Calu3 (cell line): ENCODE measurements at regions not wholly inside any gene's neighbourhood (a gene's known extent, or its start where the extent isn't known, plus 50 kb on each side); places are given as distances from the start of the nearest gene placed in this dataset.
A peak's percentile ranks its signal among the peaks of the same experiment; 100 is the strongest.

Source experiments
- BruUV-seq: library from RNA; stranded (reverse); fragments of 400-500 nt; replicated peaks from 2 replicates; lab custom pipeline; 2021; lab: Mats Ljungman, UMichigan
- CTCF ChIA-PET: fragments of 300-600 bp; sonication (Branson Sonifier 250); formaldehyde crosslinking; loops from one replicate; lab custom pipeline; 2022; ENCODE audit warnings: antibody characterized with exemption; lab: Charles Lee
- DNase-seq: peaks from one replicate; pipeline ENCODE4 v3.0.0; 2022
- H3K27ac Mint-ChIP-seq: one replicate; pipeline ENCODE4 v1.8.0; 2022; ENCODE audit warnings: mixed read lengths; ENCODE audit not compliant: unreplicated experiment
- H3K27me3 Mint-ChIP-seq: one replicate; pipeline ENCODE4 v1.8.0; 2022; ENCODE audit warnings: mixed read lengths; ENCODE audit not compliant: unreplicated experiment
- H3K36me3 Mint-ChIP-seq: one replicate; pipeline ENCODE4 v1.8.0; 2022; ENCODE audit warnings: mild to moderate bottlenecking, moderate library complexity, mixed read lengths; ENCODE audit not compliant: insufficient read depth, unreplicated experiment
- H3K4me1 Mint-ChIP-seq: one replicate; pipeline ENCODE4 v1.8.0; 2022; ENCODE audit warnings: mild to moderate bottlenecking, low read depth, mixed read lengths; ENCODE audit not compliant: unreplicated experiment
- H3K4me3 Mint-ChIP-seq: one replicate; pipeline ENCODE4 v1.8.0; 2022; ENCODE audit warnings: mild to moderate bottlenecking, low read depth, moderate library complexity, mixed read lengths; ENCODE audit not compliant: unreplicated experiment
- H3K9me3 Mint-ChIP-seq: one replicate; pipeline ENCODE4 v1.8.0; 2022; ENCODE audit warnings: low read depth, mixed read lengths; ENCODE audit not compliant: unreplicated experiment
- intact Hi-C: fragments of 100-400 bp; cut with micrococcal nuclease; formaldehyde crosslinking; loops from one replicate; pipeline ENCODE4 v1.10.0; 2022; ENCODE audit not compliant: unreplicated experiment
- TF ChIP-seq, protein P1 (sequence below): fragments of 200-600 bp; IDR thresholded peaks from one replicate; pipeline ENCODE4 v1.8.0; 2022; ENCODE audit warnings: antibody characterized with exemption; ENCODE audit not compliant: unreplicated experiment

DNA sequence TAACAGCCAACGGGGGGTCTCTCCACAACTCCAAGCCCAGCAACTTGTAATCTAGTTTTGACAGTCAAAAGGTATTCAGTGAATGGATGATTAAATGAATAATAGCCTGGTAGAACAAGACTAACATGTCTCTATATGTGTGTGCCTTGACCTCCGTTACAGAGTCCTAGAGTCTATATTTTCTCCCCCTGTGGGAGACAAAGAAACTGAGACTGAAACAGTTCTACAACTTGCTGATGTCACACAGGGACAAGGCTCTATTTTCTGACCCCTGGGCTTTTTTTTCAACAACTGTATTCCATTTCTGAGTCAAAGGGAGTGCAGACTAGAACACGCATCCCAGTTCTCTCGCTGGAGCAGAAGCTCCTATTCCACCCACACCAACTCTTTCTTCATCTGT is 223.6 kb upstream of the AGAP1 start:
- Mint-ChIP-seq H3K4me3 (no peak overlapping the region), H3K9me3 (no peaks in the 10 kb centered on the region), H3K27me3 (peaks cover 27% of the 10 kb centered on the region), H3K36me3 (no peaks in the 10 kb centered on the region), H3K27ac (no peak overlapping the region), H3K4me1 (peaks cover 34% of the 10 kb centered on the region)
- CTCF ChIA-PET: no interaction called here
- TF ChIP-seq, protein P1, sequence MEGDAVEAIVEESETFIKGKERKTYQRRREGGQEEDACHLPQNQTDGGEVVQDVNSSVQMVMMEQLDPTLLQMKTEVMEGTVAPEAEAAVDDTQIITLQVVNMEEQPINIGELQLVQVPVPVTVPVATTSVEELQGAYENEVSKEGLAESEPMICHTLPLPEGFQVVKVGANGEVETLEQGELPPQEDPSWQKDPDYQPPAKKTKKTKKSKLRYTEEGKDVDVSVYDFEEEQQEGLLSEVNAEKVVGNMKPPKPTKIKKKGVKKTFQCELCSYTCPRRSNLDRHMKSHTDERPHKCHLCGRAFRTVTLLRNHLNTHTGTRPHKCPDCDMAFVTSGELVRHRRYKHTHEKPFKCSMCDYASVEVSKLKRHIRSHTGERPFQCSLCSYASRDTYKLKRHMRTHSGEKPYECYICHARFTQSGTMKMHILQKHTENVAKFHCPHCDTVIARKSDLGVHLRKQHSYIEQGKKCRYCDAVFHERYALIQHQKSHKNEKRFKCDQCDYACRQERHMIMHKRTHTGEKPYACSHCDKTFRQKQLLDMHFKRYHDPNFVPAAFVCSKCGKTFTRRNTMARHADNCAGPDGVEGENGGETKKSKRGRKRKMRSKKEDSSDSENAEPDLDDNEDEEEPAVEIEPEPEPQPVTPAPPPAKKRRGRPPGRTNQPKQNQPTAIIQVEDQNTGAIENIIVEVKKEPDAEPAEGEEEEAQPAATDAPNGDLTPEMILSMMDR: no peak
- intact Hi-C loops: no loop called here
- no TSS peak for BruUV-seq
- no peak for DNase-seq

- CTCF ChIA-PET: no interaction called here
- Mint-ChIP-seq H3K9me3 (no peaks in the 10 kb centered on the region), H3K4me3 (no peak overlapping the region), H3K27me3 (peaks cover 32% of the 10 kb centered on the region), H3K36me3 (no peaks in the 10 kb centered on the region), H3K4me1 (peaks cover 34% of the 10 kb centered on the region), H3K27ac (no peak overlapping the region)
- no TSS peak for BruUV-seq
- intact Hi-C loops: no loop called here
- TF ChIP-seq, protein P1: no peak
- DNase-seq: peak; percentile 43
Measured at GRCh38 chr2:235270956-235271355, 222.9 kb upstream of the AGAP1 start.

DNA sequence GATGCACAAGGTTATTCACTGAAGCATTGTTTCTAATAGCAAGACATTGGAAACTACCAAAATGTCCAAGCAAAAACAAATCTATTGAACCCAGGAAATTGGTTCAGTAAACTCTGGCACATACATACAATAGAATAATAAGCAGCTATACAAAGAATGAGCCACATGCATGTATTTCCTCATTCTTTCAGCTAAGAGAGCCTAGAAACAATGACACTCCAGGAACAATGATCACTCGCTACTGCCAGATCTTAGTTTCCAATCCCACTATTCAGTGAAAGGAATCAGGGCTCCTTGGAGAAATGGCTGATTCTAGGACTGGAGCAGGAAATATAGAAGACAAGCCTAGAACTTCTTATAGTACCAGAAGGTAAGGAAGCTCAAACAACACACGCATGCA is 221.9 kb upstream of the AGAP1 start:
- intact Hi-C loops: no loop called here
- peaks cover 32% of the 10 kb centered on the region for H3K27me3 Mint-ChIP-seq
- DNase-seq: no peak
- H3K9me3 Mint-ChIP-seq: no peaks in the 10 kb centered on the region
- H3K4me3 Mint-ChIP-seq: no peak overlapping the region
- H3K36me3 Mint-ChIP-seq: no peaks in the 10 kb centered on the region
- CTCF ChIA-PET: interaction anchor here (0.6 kb wide), 1 partner anchor 124 kb away, joined by 5 read pairs; no protein-coding TSS in a partner anchor
- TF ChIP-seq, protein P1: no peak
- peaks cover 34% of the 10 kb centered on the region for H3K4me1 Mint-ChIP-seq
- no peak overlapping the region for H3K27ac Mint-ChIP-seq
- no TSS peak for BruUV-seq

DNA sequence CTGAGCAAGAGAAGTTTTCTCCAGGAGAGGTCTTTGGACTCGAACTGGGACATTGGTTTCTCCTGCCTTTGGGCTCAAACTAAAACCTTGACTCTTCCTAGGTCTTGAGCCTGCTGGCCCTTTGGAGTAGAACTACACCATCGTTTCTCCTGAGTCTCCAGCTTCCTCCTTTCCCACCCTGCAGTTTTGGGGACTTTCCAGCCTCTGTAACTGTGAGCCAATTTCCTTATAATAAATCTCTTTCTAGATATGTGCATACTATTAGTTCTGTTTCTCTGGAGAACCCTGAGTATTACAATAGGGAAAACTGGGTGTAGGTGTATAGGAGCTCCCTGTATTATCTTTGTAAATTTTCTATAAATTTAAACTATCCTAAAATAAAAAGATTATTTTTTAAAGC is 219.8 kb upstream of the AGAP1 start:
- CTCF ChIA-PET: no interaction called here
- no TSS peak for BruUV-seq
- intact Hi-C loops: no loop called here
- Mint-ChIP-seq H3K4me3 (no peak overlapping the region), H3K27me3 (peaks cover 26% of the 10 kb centered on the region), H3K9me3 (no peaks in the 10 kb centered on the region), H3K36me3 (no peaks in the 10 kb centered on the region), H3K27ac (no peak overlapping the region), H3K4me1 (peaks cover 19% of the 10 kb centered on the region)
- TF ChIP-seq, protein P1: no peak
- peak; percentile 33 for DNase-seq
